ENCODE measurements at regions not wholly inside any gene's neighbourhood (a gene's known extent, or its start where the extent isn't known, plus 50 kb on each side); places are given as distances from the start of the nearest gene placed in this dataset.

DNA sequence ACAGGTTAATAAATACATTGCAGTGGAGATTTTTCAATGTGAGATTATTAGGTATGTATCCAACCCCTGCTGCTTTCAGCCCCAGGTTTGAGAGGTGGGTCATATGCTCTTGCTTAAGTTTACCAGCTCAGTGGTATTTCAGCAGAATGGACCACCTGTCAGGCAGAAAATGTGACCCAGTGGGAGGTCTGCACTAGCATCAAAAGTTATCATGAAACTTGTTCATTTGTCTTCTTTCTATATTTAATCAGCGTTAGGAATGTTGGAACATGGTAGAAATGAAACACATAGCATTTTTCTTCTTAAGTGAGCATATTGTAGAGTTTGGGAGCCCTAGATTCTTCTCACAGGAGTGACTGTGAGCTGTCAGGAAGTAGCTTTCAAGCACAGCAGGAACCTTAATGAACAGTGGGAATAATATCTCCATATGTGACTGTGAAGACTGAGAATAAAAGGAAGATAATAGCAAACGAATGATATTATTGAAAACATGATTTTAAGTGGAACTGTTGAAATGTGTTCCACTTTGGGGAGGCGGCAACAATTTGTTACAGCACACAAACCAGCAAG is 596.9 kb upstream of the CDH6 start:
- Histone ChIP-seq H4K20me1 (replicated peaks; ENCODE audit: control insufficient read depth, extremely low read depth, insufficient read depth, low read length) (no peaks in the 10 kb centered on the region), H3K9me1 (replicated peaks; ENCODE audit: control insufficient read depth, extremely low read depth, insufficient read depth, low read length) (no peaks in the 10 kb centered on the region), H3K9ac (replicated peaks; ENCODE audit: extremely low read depth, insufficient read depth, low read length) (no peak overlapping the region), H3K4me3 (replicated peaks in 1 of 3; ENCODE audit: insufficient read depth in 1 of 3, low read depth in 1 of 3, low read length in 3 of 3) (no peak overlapping the region), H3K9me3 (replicated peaks; ENCODE audit: control insufficient read depth, insufficient read depth, low read length) (no peaks in the 10 kb centered on the region), H3K27ac (ENCODE audit: insufficient read depth, low read depth, low read length) (no peak overlapping the region), H2AFZ (ENCODE audit: low read depth, low read length) (no peak overlapping the region), H3K79me2 (ENCODE audit: control insufficient read depth, insufficient read depth, low read length) (no peaks in the 10 kb centered on the region), H3K4me2 (ENCODE audit: insufficient read depth, low read length) (no peak overlapping the region), H3K27me3 (ENCODE audit: control insufficient read depth in 2 of 2, insufficient read depth in 2 of 2, low read length in 2 of 2) (no peaks in the 10 kb centered on the region), H3K36me3 (ENCODE audit: control insufficient read depth in 2 of 2, extremely low read depth in 1 of 2, insufficient read depth in 2 of 2, low read length in 2 of 2) (no peaks in the 10 kb centered on the region), H3K4me1 (ENCODE audit: control insufficient read depth, extremely low read depth, insufficient read depth, low read length) (no peaks in the 10 kb centered on the region)
- intact Hi-C loops (cut with micrococcal nuclease) (no loop called here), dilution Hi-C loops (cut with MboI; ENCODE audit: extremely low pct_ligation_motif_present, low sequenced_read_pairs) (no loop called here)
- no peak for TF ChIP-seq FOS (IDR thresholded peaks at IDR 0.05; ENCODE audit: borderline replicate concordance, insufficient read depth, low read length)
- no peak for TF ChIP-seq JUN (IDR thresholded peaks at IDR 0.05; ENCODE audit: borderline replicate concordance, insufficient read depth, insufficient read length, low read depth)
- TF ChIP-seq POLR2AphosphoS5 (IDR thresholded peaks at IDR 0.05; ENCODE audit: insufficient read depth, low read depth, low read length): no peak
- TF ChIP-seq MAX (IDR thresholded peaks at IDR 0.05; ENCODE audit: insufficient read depth, insufficient read length): no peak
- TF ChIP-seq MYC (IDR thresholded peaks at IDR 0.05; ENCODE audit: low read depth, low read length): no peak
- TF ChIP-seq POLR2A (IDR thresholded peaks at IDR 0.05; ENCODE audit: low read depth, low read length): no peak
- TF ChIP-seq, protein P1, sequence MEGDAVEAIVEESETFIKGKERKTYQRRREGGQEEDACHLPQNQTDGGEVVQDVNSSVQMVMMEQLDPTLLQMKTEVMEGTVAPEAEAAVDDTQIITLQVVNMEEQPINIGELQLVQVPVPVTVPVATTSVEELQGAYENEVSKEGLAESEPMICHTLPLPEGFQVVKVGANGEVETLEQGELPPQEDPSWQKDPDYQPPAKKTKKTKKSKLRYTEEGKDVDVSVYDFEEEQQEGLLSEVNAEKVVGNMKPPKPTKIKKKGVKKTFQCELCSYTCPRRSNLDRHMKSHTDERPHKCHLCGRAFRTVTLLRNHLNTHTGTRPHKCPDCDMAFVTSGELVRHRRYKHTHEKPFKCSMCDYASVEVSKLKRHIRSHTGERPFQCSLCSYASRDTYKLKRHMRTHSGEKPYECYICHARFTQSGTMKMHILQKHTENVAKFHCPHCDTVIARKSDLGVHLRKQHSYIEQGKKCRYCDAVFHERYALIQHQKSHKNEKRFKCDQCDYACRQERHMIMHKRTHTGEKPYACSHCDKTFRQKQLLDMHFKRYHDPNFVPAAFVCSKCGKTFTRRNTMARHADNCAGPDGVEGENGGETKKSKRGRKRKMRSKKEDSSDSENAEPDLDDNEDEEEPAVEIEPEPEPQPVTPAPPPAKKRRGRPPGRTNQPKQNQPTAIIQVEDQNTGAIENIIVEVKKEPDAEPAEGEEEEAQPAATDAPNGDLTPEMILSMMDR (IDR thresholded peaks at IDR 0.05; ENCODE audit: extremely low read depth in 1 of 2, insufficient read depth in 1 of 2, low read depth in 1 of 2, low read length in 2 of 2): no peak
- TF ChIP-seq EZH2 (IDR thresholded peaks at IDR 0.05; ENCODE audit: borderline replicate concordance, low read depth, low read length, severe bottlenecking): no peak
- ChIA-PET POLR2A (no interaction called here), CTCF (no interaction called here)
- no peak for FAIRE-seq
- no TSS peak for BruUV-seq (replicated peaks)
- no peak for DNase-seq (ENCODE audit: low read depth, low spot score)

All from endothelial cell of umbilical vein (primary cell).